WTC11 (cell line): ENCODE measurements at regions not wholly inside any gene's neighbourhood (a gene's known extent, or its start where the extent isn't known, plus 50 kb on each side); places are given as distances from the start of the nearest gene placed in this dataset.

Experiments
- ATAC-seq: fragments of 200-7000 bp; cut with Tn5 transposase; 2 replicates; pipeline ENCODE4 v1.10.0; 2021; ENCODE audit warnings: mild to moderate bottlenecking, moderate library complexity
- CTCF ChIA-PET: fragments of 300-600 bp; sonication (Branson Sonifier 250); formaldehyde crosslinking; loops from one replicate; lab custom pipeline; 2021; ENCODE audit warnings: antibody characterized with exemption; lab: Charles Lee
- POLR2A ChIA-PET: fragments of 350-600 bp; sonication (Branson Sonifier 250); formaldehyde crosslinking; loops from one replicate; lab custom pipeline; 2021; ENCODE audit warnings: antibody characterized with exemption; lab: Charles Lee
- DNase-seq: peaks from one replicate; pipeline ENCODE4 v3.0.0; 2021; ENCODE audit warnings: low spot score
- H3K27ac Mint-ChIP-seq: 2 replicates; pipeline ENCODE4 v1.8.0; 2021; ENCODE audit warnings: mixed read lengths
- H3K27me3 Mint-ChIP-seq: 2 replicates; pipeline ENCODE4 v1.8.0; 2021; ENCODE audit warnings: low read depth, mild to moderate bottlenecking, moderate library complexity, mixed read lengths
- H3K36me3 Mint-ChIP-seq: 2 replicates; pipeline ENCODE4 v1.8.0; 2021; ENCODE audit warnings: mixed read lengths
- H3K4me1 Mint-ChIP-seq: 2 replicates; pipeline ENCODE4 v1.8.0; 2022; ENCODE audit warnings: mixed read lengths
- H3K4me3 Mint-ChIP-seq: 2 replicates; pipeline ENCODE4 v1.8.0; 2021; ENCODE audit warnings: mild to moderate bottlenecking, moderate library complexity, mixed read lengths
- H3K9me3 Mint-ChIP-seq: 2 replicates; pipeline ENCODE4 v1.8.0; 2021; ENCODE audit warnings: mixed read lengths
- ATF1 ChIP-seq: sonication (generic); formaldehyde crosslinking; IDR thresholded peaks from 2 replicates; pipeline ENCODE4 v1.8.1; 2023; ENCODE audit warnings: mild to moderate bottlenecking, moderate library complexity, missing genetic modification reagents
- ETV6 ChIP-seq: sonication (generic); formaldehyde crosslinking; IDR thresholded peaks from 2 replicates; pipeline ENCODE4 v1.8.1; 2022; ENCODE audit warnings: mild to moderate bottlenecking, missing genetic modification reagents
- GABPB1 ChIP-seq: sonication (generic); formaldehyde crosslinking; IDR thresholded peaks from 2 replicates; pipeline ENCODE4 v1.8.1; 2023; ENCODE audit warnings: mild to moderate bottlenecking, missing genetic modification reagents
- GRHL2 ChIP-seq: fragments of 250-450 bp; sonication (Bioruptor Pico); IDR thresholded peaks from 2 replicates; pipeline ENCODE4 v1.8.0; 2022; ENCODE audit warnings: mild to moderate bottlenecking, moderate library complexity; ENCODE audit not compliant: insufficient replicate concordance, severe bottlenecking
- NR1H2 ChIP-seq: sonication (generic); formaldehyde crosslinking; IDR thresholded peaks from 2 replicates; pipeline ENCODE4 v1.9.0; 2021; ENCODE audit warnings: mild to moderate bottlenecking, moderate library complexity, missing genetic modification reagents
- OVOL2 ChIP-seq: fragments of 250-450 bp; sonication (Bioruptor Pico); IDR thresholded peaks from 2 replicates; pipeline ENCODE4 v1.9.0; 2021; ENCODE audit warnings: mild to moderate bottlenecking, borderline replicate concordance
- SMAD3 ChIP-seq: sonication (generic); formaldehyde crosslinking; IDR thresholded peaks from 2 replicates; pipeline ENCODE4 v1.8.0; 2022; ENCODE audit warnings: missing genetic modification reagents, mild to moderate bottlenecking, borderline replicate concordance
- SOX15 ChIP-seq: fragments of 250-450 bp; sonication (Bioruptor Pico); IDR thresholded peaks from 2 replicates; pipeline ENCODE4 v1.9.0; 2021; ENCODE audit warnings: mild to moderate bottlenecking
- SP1 ChIP-seq: sonication (generic); formaldehyde crosslinking; conservative IDR thresholded peaks from 2 replicates; pipeline ENCODE4 v1.8.1; 2022; ENCODE audit warnings: missing genetic modification reagents
- TF ChIP-seq, protein P1 (sequence below): sonication (generic); formaldehyde crosslinking; IDR thresholded peaks from 2 replicates; pipeline ENCODE4 v1.8.0; 2022; ENCODE audit warnings: mild to moderate bottlenecking, missing genetic modification reagents
- TF ChIP-seq, protein P2 (sequence below): sonication (generic); formaldehyde crosslinking; IDR thresholded peaks from 2 replicates; pipeline ENCODE4 v1.8.0; 2023; ENCODE audit warnings: mild to moderate bottlenecking, missing genetic modification reagents
- TF ChIP-seq, protein P3 (sequence below): sonication (generic); formaldehyde crosslinking; IDR thresholded peaks from 2 replicates; pipeline ENCODE4 v1.8.0; 2022; ENCODE audit warnings: mild to moderate bottlenecking, missing genetic modification reagents
- TF ChIP-seq, protein P4 (sequence below): sonication (generic); formaldehyde crosslinking; IDR thresholded peaks from 2 replicates; pipeline ENCODE4 v1.8.0; 2022; ENCODE audit warnings: missing genetic modification reagents
- TF ChIP-seq, protein P5 (sequence below): sonication (generic); formaldehyde crosslinking; IDR thresholded peaks from 2 replicates; pipeline ENCODE4 v1.8.1; 2022; ENCODE audit warnings: low read depth, mild to moderate bottlenecking, moderate library complexity, missing genetic modification reagents, borderline replicate concordance
- TF ChIP-seq, protein P6 (sequence below): sonication (generic); formaldehyde crosslinking; IDR thresholded peaks from 2 replicates; pipeline ENCODE4 v1.8.1; 2023; ENCODE audit warnings: mild to moderate bottlenecking, missing genetic modification reagents
- TF ChIP-seq, protein P7 (sequence below): sonication (generic); formaldehyde crosslinking; IDR thresholded peaks from 2 replicates; pipeline ENCODE4 v1.8.1; 2023; ENCODE audit warnings: mild to moderate bottlenecking, missing genetic modification reagents, moderate library complexity

DNA sequence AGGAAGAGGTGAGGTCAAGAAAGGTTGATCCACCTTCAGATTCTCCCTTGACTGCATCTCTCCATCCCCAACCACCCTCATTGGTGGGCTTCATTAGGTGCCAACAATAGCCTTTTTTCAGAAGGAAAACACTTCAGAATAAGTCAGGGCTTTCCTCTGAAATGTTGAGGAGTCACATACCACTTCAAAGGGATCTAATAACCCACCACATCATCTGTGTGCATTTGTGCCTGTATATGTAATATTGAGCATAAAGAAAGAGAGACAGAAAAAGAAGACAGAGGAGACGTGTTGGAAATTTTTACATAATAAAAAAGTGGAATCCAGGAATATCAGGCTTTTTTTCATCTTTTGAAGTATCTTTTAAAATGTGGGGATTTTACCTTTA, 209.1 kb upstream of the SLC7A11 start:
- Mint-ChIP-seq H3K4me1 (peaks cover 16% of the 10 kb centered on the region), H3K9me3 (peaks cover under 1% of the 10 kb centered on the region; the same call in 1 of the 2 replicates), H3K36me3 (no peaks in the 10 kb centered on the region), H3K27ac (no peak overlapping the region), H3K4me3 (no peak overlapping the region), H3K27me3 (no peaks in the 10 kb centered on the region)
- ChIA-PET POLR2A (no interaction called here), CTCF (no interaction called here)
- TF ChIP-seq, protein P1, sequence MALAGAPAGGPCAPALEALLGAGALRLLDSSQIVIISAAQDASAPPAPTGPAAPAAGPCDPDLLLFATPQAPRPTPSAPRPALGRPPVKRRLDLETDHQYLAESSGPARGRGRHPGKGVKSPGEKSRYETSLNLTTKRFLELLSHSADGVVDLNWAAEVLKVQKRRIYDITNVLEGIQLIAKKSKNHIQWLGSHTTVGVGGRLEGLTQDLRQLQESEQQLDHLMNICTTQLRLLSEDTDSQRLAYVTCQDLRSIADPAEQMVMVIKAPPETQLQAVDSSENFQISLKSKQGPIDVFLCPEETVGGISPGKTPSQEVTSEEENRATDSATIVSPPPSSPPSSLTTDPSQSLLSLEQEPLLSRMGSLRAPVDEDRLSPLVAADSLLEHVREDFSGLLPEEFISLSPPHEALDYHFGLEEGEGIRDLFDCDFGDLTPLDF, result no peak
- TF ChIP-seq, protein P2, sequence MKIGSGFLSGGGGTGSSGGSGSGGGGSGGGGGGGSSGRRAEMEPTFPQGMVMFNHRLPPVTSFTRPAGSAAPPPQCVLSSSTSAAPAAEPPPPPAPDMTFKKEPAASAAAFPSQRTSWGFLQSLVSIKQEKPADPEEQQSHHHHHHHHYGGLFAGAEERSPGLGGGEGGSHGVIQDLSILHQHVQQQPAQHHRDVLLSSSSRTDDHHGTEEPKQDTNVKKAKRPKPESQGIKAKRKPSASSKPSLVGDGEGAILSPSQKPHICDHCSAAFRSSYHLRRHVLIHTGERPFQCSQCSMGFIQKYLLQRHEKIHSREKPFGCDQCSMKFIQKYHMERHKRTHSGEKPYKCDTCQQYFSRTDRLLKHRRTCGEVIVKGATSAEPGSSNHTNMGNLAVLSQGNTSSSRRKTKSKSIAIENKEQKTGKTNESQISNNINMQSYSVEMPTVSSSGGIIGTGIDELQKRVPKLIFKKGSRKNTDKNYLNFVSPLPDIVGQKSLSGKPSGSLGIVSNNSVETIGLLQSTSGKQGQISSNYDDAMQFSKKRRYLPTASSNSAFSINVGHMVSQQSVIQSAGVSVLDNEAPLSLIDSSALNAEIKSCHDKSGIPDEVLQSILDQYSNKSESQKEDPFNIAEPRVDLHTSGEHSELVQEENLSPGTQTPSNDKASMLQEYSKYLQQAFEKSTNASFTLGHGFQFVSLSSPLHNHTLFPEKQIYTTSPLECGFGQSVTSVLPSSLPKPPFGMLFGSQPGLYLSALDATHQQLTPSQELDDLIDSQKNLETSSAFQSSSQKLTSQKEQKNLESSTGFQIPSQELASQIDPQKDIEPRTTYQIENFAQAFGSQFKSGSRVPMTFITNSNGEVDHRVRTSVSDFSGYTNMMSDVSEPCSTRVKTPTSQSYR, result no peak
- TF ChIP-seq OVOL2 (CRISPR knock-in tag) (no peak), ATF1 (CRISPR knock-in tag) (no peak), SP1 (CRISPR knock-in tag) (no peak), GABPB1 (no peak), SMAD3 (CRISPR knock-in tag) (no peak), GRHL2 (CRISPR knock-in tag) (no peak), NR1H2 (no peak), SOX15 (CRISPR knock-in tag) (no peak), ETV6 (CRISPR knock-in tag) (no peak)
- TF ChIP-seq, protein P3, sequence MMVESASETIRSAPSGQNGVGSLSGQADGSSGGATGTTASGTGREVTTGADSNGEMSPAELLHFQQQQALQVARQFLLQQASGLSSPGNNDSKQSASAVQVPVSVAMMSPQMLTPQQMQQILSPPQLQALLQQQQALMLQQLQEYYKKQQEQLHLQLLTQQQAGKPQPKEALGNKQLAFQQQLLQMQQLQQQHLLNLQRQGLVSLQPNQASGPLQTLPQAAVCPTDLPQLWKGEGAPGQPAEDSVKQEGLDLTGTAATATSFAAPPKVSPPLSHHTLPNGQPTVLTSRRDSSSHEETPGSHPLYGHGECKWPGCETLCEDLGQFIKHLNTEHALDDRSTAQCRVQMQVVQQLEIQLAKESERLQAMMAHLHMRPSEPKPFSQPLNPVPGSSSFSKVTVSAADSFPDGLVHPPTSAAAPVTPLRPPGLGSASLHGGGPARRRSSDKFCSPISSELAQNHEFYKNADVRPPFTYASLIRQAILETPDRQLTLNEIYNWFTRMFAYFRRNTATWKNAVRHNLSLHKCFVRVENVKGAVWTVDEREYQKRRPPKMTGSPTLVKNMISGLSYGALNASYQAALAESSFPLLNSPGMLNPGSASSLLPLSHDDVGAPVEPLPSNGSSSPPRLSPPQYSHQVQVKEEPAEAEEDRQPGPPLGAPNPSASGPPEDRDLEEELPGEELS (CRISPR knock-in tag), result no peak
- TF ChIP-seq, protein P4, sequence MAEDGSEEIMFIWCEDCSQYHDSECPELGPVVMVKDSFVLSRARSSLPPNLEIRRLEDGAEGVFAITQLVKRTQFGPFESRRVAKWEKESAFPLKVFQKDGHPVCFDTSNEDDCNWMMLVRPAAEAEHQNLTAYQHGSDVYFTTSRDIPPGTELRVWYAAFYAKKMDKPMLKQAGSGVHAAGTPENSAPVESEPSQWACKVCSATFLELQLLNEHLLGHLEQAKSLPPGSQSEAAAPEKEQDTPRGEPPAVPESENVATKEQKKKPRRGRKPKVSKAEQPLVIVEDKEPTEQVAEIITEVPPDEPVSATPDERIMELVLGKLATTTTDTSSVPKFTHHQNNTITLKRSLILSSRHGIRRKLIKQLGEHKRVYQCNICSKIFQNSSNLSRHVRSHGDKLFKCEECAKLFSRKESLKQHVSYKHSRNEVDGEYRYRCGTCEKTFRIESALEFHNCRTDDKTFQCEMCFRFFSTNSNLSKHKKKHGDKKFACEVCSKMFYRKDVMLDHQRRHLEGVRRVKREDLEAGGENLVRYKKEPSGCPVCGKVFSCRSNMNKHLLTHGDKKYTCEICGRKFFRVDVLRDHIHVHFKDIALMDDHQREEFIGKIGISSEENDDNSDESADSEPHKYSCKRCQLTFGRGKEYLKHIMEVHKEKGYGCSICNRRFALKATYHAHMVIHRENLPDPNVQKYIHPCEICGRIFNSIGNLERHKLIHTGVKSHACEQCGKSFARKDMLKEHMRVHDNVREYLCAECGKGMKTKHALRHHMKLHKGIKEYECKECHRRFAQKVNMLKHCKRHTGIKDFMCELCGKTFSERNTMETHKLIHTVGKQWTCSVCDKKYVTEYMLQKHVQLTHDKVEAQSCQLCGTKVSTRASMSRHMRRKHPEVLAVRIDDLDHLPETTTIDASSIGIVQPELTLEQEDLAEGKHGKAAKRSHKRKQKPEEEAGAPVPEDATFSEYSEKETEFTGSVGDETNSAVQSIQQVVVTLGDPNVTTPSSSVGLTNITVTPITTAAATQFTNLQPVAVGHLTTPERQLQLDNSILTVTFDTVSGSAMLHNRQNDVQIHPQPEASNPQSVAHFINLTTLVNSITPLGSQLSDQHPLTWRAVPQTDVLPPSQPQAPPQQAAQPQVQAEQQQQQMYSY (CRISPR knock-in tag), result no peak
- TF ChIP-seq, protein P5, sequence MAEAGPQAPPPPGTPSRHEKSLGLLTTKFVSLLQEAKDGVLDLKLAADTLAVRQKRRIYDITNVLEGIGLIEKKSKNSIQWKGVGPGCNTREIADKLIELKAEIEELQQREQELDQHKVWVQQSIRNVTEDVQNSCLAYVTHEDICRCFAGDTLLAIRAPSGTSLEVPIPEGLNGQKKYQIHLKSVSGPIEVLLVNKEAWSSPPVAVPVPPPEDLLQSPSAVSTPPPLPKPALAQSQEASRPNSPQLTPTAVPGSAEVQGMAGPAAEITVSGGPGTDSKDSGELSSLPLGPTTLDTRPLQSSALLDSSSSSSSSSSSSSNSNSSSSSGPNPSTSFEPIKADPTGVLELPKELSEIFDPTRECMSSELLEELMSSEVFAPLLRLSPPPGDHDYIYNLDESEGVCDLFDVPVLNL (CRISPR knock-in tag), result no peak
- TF ChIP-seq, protein P6, sequence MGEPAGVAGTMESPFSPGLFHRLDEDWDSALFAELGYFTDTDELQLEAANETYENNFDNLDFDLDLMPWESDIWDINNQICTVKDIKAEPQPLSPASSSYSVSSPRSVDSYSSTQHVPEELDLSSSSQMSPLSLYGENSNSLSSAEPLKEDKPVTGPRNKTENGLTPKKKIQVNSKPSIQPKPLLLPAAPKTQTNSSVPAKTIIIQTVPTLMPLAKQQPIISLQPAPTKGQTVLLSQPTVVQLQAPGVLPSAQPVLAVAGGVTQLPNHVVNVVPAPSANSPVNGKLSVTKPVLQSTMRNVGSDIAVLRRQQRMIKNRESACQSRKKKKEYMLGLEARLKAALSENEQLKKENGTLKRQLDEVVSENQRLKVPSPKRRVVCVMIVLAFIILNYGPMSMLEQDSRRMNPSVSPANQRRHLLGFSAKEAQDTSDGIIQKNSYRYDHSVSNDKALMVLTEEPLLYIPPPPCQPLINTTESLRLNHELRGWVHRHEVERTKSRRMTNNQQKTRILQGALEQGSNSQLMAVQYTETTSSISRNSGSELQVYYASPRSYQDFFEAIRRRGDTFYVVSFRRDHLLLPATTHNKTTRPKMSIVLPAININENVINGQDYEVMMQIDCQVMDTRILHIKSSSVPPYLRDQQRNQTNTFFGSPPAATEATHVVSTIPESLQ, result no peak
- TF ChIP-seq, protein P7, sequence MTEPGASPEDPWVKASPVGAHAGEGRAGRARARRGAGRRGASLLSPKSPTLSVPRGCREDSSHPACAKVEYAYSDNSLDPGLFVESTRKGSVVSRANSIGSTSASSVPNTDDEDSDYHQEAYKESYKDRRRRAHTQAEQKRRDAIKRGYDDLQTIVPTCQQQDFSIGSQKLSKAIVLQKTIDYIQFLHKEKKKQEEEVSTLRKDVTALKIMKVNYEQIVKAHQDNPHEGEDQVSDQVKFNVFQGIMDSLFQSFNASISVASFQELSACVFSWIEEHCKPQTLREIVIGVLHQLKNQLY (CRISPR knock-in tag), result no peak
- no peak for ATAC-seq
- no peak for DNase-seq
